Astrocyte of the cerebellum (primary cell): ENCODE measurements at regions not wholly inside any gene's neighbourhood (a gene's known extent, or its start where the extent isn't known, plus 50 kb on each side); places are given as distances from the start of the nearest gene placed in this dataset.

Experiments used
- DNase-seq: peaks from one replicate; pipeline ENCODE4 v3.0.0-alpha.2; 2011; ENCODE audit warnings: low read depth
- H3K4me3 ChIP-seq: 2 replicates; pipeline ENCODE4 v1.5.1; 2011; ENCODE audit warnings: mild to moderate bottlenecking, low read depth, low read length, moderate library complexity
- in situ Hi-C: cut with HindIII; loops from 2 replicates; pipeline ENCODE4 v1.10.0; 2017; ENCODE audit warnings: low sequenced_read_pairs
- TF ChIP-seq, protein P1 (sequence below): IDR thresholded peaks from 2 replicates; pipeline ENCODE4 v1.5.1; 2012; ENCODE audit warnings: low read length, low read depth, moderate library complexity, mild to moderate bottlenecking; ENCODE audit errors: missing control alignments

DNA sequence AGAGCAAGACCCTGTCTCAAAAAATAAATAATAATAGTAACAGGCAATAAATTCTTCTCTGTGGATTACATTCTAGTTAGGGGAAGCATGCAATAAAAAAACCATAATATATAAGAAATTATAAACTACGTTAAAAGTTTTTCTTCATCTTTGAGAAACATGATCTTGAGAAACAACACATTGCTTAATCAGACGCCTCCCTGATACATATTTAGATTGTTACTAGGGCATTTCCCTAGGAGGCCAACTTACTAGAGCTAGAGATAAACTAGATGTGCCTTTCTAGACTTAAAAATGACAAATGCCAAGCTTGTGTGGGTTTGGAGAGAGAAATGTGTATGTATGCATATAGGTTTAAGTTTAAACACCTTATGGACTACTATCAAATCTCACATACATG lies 76.3 kb upstream of the GALNT5 start:
- TF ChIP-seq, protein P1, sequence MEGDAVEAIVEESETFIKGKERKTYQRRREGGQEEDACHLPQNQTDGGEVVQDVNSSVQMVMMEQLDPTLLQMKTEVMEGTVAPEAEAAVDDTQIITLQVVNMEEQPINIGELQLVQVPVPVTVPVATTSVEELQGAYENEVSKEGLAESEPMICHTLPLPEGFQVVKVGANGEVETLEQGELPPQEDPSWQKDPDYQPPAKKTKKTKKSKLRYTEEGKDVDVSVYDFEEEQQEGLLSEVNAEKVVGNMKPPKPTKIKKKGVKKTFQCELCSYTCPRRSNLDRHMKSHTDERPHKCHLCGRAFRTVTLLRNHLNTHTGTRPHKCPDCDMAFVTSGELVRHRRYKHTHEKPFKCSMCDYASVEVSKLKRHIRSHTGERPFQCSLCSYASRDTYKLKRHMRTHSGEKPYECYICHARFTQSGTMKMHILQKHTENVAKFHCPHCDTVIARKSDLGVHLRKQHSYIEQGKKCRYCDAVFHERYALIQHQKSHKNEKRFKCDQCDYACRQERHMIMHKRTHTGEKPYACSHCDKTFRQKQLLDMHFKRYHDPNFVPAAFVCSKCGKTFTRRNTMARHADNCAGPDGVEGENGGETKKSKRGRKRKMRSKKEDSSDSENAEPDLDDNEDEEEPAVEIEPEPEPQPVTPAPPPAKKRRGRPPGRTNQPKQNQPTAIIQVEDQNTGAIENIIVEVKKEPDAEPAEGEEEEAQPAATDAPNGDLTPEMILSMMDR, result no peak
- DNase-seq, result no peak
- in situ Hi-C loops, result loop anchor here (25.0 kb wide), 1 partner anchor 869 kb away; no protein-coding TSS in a partner anchor
- H3K4me3 ChIP-seq, result no peak overlapping the region

- in situ Hi-C loops, result loop anchor here (25.0 kb wide), 1 partner anchor 870 kb away; no protein-coding TSS in a partner anchor
- TF ChIP-seq, protein P1, result no peak
- no peak for DNase-seq
- no peak overlapping the region for H3K4me3 ChIP-seq
Observed at GRCh38 chr2:157182204-157182709, 75.2 kb upstream of the GALNT5 start.

GRCh38 chr2:157182834-157183396 lies 74.6 kb upstream of the GALNT5 start:
- DNase-seq, result peak; percentile 73
- TF ChIP-seq, protein P1, result no peak
- no peak overlapping the region for H3K4me3 ChIP-seq
- in situ Hi-C loops, result loop anchor here (25.0 kb wide), 1 partner anchor 871 kb away; no protein-coding TSS in a partner anchor

DNA sequence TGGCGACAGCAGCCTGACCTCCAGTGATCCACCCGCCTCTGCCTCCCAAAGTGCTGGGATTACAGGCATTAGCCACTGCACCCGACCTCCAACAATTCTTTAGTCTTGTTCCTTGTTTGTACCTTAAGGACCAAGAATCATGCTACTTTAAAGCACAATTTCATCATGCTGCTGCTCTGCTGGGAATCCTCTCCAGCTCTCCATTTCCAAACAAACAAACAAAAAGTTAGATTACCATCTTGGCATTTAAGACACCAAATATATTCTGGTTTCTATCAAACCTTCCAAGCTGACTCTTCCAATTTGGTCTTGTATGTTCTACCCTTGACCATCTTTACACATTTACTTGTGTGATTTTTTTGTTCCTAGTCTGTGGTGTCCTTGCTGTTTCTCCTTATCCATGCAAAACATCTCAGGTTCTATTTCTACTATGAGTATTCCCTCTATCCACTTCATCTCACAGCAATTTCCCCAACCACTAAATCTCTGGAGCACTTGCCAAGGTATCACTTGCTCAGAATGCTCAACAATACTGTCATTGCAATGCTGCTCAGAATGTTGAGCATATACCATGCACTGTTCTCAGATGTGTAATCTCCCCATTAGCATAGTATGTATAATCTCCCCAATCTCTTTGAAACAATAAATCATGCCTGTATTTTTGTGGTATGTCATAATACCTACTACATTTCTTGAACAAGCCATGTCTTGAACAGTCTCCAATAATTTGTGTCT lies 73.2 kb upstream of the GALNT5 start:
- H3K4me3 ChIP-seq, result no peak overlapping the region
- DNase-seq, result no peak
- in situ Hi-C loops, result loop anchor here (25.0 kb wide), 1 partner anchor 872 kb away; no protein-coding TSS in a partner anchor
- TF ChIP-seq, protein P1, result no peak

GRCh38 chr2:157185476-157186227 lies 71.9 kb upstream of the GALNT5 start:
- H3K4me3 ChIP-seq, result no peak overlapping the region
- DNase-seq, result no peak
- in situ Hi-C loops, result loop anchor here (25.0 kb wide), 1 partner anchor 873 kb away; no protein-coding TSS in a partner anchor
- TF ChIP-seq, protein P1, result no peak

DNA sequence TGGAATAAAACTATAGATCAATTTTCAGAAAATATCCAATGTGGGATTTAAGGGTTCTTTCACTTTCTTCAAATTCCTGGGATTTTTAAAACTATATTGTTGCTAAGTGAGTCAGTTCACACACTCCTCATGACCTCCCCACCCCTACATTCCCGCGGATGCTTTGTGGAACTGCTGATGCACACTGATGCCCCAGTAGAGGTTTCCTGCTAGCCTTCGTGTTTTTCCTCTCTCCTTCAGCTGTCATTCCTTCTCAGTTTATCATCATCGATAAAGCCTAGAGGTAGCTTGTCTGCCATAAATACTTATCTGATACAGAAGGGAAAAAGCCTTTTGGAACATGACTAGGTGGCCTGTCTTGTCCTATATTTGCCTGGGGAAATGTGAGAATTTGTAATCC lies 67.4 kb upstream of the GALNT5 start:
- TF ChIP-seq, protein P1, result no peak
- in situ Hi-C loops, result loop anchor here (5.0 to 25.0 kb wide), 2 partner anchors 878 to 1813 kb away; no protein-coding TSS in a partner anchor
- DNase-seq, result peak; percentile 49

More for the DNA sequence above, 67.4 kb upstream of the GALNT5 start:
- no peak overlapping the region for H3K4me3 ChIP-seq
